IMR-90 (cell line): ENCODE measurements at regions not wholly inside any gene's neighbourhood (a gene's known extent, or its start where the extent isn't known, plus 50 kb on each side); places are given as distances from the start of the nearest gene placed in this dataset.

ENCODE experiments used
- ATAC-seq: fragments of 200-7000 bp; cut with Tn5 transposase; 2 replicates; pipeline ENCODE4 v1.9.1; 2020; ENCODE audit warnings: low read depth, mild to moderate bottlenecking, moderate library complexity
- BruUV-seq: library from RNA; stranded (reverse); fragments of 400-500 nt; replicated peaks from 2 replicates; lab custom pipeline; 2021; lab: Mats Ljungman, UMichigan
- CTCF ChIA-PET: fragments of 300-600 bp; formaldehyde crosslinking; extraction: SDS; loops from one replicate; lab custom pipeline; 2021; ENCODE audit warnings: antibody characterized with exemption; lab: Yijun Ruan, JAX
- POLR2A ChIA-PET: fragments of 300-600 bp; sonication (Branson Sonifier 250); formaldehyde crosslinking; loops from one replicate; lab custom pipeline; 2022; ENCODE audit warnings: antibody characterized with exemption; ENCODE audit not compliant: unreplicated experiment; lab: Charles Lee
- DNase-seq: peaks from one replicate; pipeline ENCODE4 v3.0.0; 2013
- H2AFZ ChIP-seq: replicated peaks from 2 replicates; pipeline ENCODE3; 2013; ENCODE audit warnings: low read length, mild to moderate bottlenecking; ENCODE audit not compliant: poor library complexity
- H2AK5ac ChIP-seq: 2 replicates; pipeline ENCODE4 v1.6.1; 2013; ENCODE audit warnings: low read depth, low read length, inconsistent platforms
- H2AK9ac ChIP-seq: replicated peaks from 2 replicates; pipeline ENCODE3; 2013; ENCODE audit warnings: mild to moderate bottlenecking, low read depth, low read length, moderate library complexity; ENCODE audit not compliant: poor library complexity
- H2BK120ac ChIP-seq: 2 replicates; pipeline ENCODE4 v1.6.1; 2013; ENCODE audit warnings: low read depth, low read length, inconsistent platforms
- H2BK15ac ChIP-seq: 3 replicates; pipeline ENCODE4 v1.6.1; 2013; ENCODE audit warnings: low read depth, low read length, inconsistent platforms
- H2BK20ac ChIP-seq: 2 replicates; pipeline ENCODE4 v1.6.1; 2013; ENCODE audit warnings: low read depth, mild to moderate bottlenecking, inconsistent platforms, low read length, moderate library complexity
- H2BK5ac ChIP-seq: 2 replicates; pipeline ENCODE4 v1.6.1; 2013; ENCODE audit warnings: mild to moderate bottlenecking, low read depth, low read length, inconsistent platforms; ENCODE audit not compliant: poor library complexity, severe bottlenecking
- H3K14ac ChIP-seq: replicated peaks from 2 replicates; pipeline ENCODE4 v1.6.1; 2013; ENCODE audit warnings: low read depth, low read length, inconsistent platforms
- H3K18ac ChIP-seq: 2 replicates; pipeline ENCODE4 v1.6.1; 2013; ENCODE audit warnings: low read depth, low read length, control low read depth
- H3K23ac ChIP-seq: 2 replicates; pipeline ENCODE4 v1.6.1; 2013; ENCODE audit warnings: low read depth, low read length, inconsistent platforms
- H3K27ac ChIP-seq: 2 replicates; pipeline ENCODE4 v1.5.1; 2013; ENCODE audit warnings: mild to moderate bottlenecking, control low read depth, low read length; ENCODE audit not compliant: insufficient read depth
- H3K27me3 ChIP-seq: 2 replicates; pipeline ENCODE4 v1.6.1; 2013; ENCODE audit warnings: low read length; ENCODE audit not compliant: control insufficient read depth, insufficient read depth
- H3K36me3 ChIP-seq: 2 replicates; pipeline ENCODE4 v1.6.1; 2013; ENCODE audit warnings: low read length, mixed read lengths; ENCODE audit not compliant: control insufficient read depth, insufficient read depth
- H3K4ac ChIP-seq: 2 replicates; pipeline ENCODE4 v1.6.1; 2013; ENCODE audit warnings: low read depth, low read length, inconsistent platforms
- H3K4me1 ChIP-seq: 2 replicates; pipeline ENCODE4 v1.6.1; 2013; ENCODE audit warnings: low read length, mixed read lengths; ENCODE audit not compliant: control insufficient read depth, insufficient read depth
- H3K4me2 ChIP-seq: 2 replicates; pipeline ENCODE4 v1.6.1; 2013; ENCODE audit warnings: low read depth, mild to moderate bottlenecking, control low read depth, low read length, moderate library complexity
- H3K4me3 ChIP-seq: 2 replicates; pipeline ENCODE4 v1.5.1; 2013; ENCODE audit warnings: low read depth, mild to moderate bottlenecking, control low read depth, low read length, moderate library complexity; ENCODE audit not compliant: insufficient read depth
- H3K56ac ChIP-seq: 2 replicates; pipeline ENCODE4 v1.6.1; 2013; ENCODE audit warnings: low read length, inconsistent platforms; ENCODE audit not compliant: insufficient read depth; ENCODE audit errors: extremely low read depth
- H3K79me1 ChIP-seq, 2 experiments: 2 replicates each; pipeline ENCODE4 v1.6.1; 2013; ENCODE audit warnings: low read length in 2 of 2, inconsistent platforms in 1 of 2, low read depth in 1 of 2
- H3K9ac ChIP-seq: 2 replicates; pipeline ENCODE4 v1.6.1; 2013; ENCODE audit warnings: low read depth, low read length, control low read depth
- H3K9me1 ChIP-seq: 2 replicates; pipeline ENCODE4 v1.6.1; 2013; ENCODE audit warnings: low read length, inconsistent platforms; ENCODE audit not compliant: insufficient read depth
- H3K9me3 ChIP-seq: 2 replicates; pipeline ENCODE4 v1.6.1; 2013; ENCODE audit warnings: low read length; ENCODE audit not compliant: control insufficient read depth, insufficient read depth
- H4K20me1 ChIP-seq: 2 replicates; pipeline ENCODE4 v1.6.1; 2013; ENCODE audit warnings: low read length, inconsistent platforms; ENCODE audit not compliant: insufficient read depth
- H4K5ac ChIP-seq: 2 replicates; pipeline ENCODE4 v1.6.1; 2013; ENCODE audit warnings: mild to moderate bottlenecking, low read depth, low read length, control low read depth
- H4K8ac ChIP-seq, 2 experiments: 2 replicates each; pipeline ENCODE4 v1.6.1; 2013; ENCODE audit warnings: low read depth in 2 of 2, low read length in 2 of 2, control low read depth in 1 of 2, inconsistent platforms in 1 of 2
- H4K91ac ChIP-seq: 2 replicates; pipeline ENCODE4 v1.6.1; 2013; ENCODE audit warnings: low read depth, low read length, inconsistent platforms; ENCODE audit not compliant: insufficient read depth
- CTCF ChIP-seq: conservative IDR thresholded peaks from 2 replicates; pipeline ENCODE4 v1.5.1; 2012; ENCODE audit warnings: mild to moderate bottlenecking, low read depth, low read length, improper control_type of control experiment
- FOS ChIP-seq: fragments of 150-350 bp; IDR thresholded peaks from 2 replicates; pipeline ENCODE4 v1.6.1; 2016; ENCODE audit warnings: low read depth, low read length
- MXI1 ChIP-seq: IDR thresholded peaks from 2 replicates; pipeline ENCODE4 v1.6.1; 2012; ENCODE audit warnings: low read depth, mild to moderate bottlenecking, low read length, moderate library complexity, borderline replicate concordance
- RAD21 ChIP-seq: IDR thresholded peaks from 2 replicates; pipeline ENCODE4 v1.6.1; 2012; ENCODE audit warnings: low read length, improper control_type of control experiment
- SMC3 ChIP-seq: fragments of 150-350 bp; IDR thresholded peaks from 2 replicates; pipeline ENCODE4 v1.6.1; 2016; ENCODE audit warnings: low read depth, mild to moderate bottlenecking, antibody characterized with exemption, low read length, moderate library complexity
- WGBS, 2 experiments: methylation state at CpG; one replicate each; pipeline versions ENCODE4 v1.1.5 to v1.1.7; 2013; ENCODE audit warnings: missing lambda C conversion rate in 2 of 2; ENCODE audit not compliant: insufficient read length in 1 of 2; ENCODE audit errors: extremely low coverage in 2 of 2; 5-methylcytosine and 5-hydroxymethylcytosine counted together
- dilution Hi-C: fragments of 300-500 bp; cut with HindIII; formaldehyde crosslinking; loops from one replicate; pipeline ENCODE4 v1.14.3; 2018; ENCODE audit warnings: low sequenced_read_pairs; ENCODE audit not compliant: unreplicated experiment
- in situ Hi-C: fragments of 300-500 bp; cut with MboI; formaldehyde crosslinking; loops from 3 replicates; pipeline ENCODE4 v1.14.3; 2019; ENCODE audit warnings: low sequenced_read_pairs, inconsistent platforms, mixed read lengths
- intact Hi-C: fragments of 100-400 bp; cut with micrococcal nuclease; formaldehyde crosslinking; loops from 2 replicates; pipeline ENCODE4 v1.10.0; 2022

GRCh38 chr1:88180449-88181108, 503.5 kb upstream of the PKN2 start:
- peak; percentile 79 for DNase-seq
- Histone ChIP-seq H4K91ac (no peak overlapping the region), H2BK5ac (no peak overlapping the region), H2BK20ac (no peak overlapping the region), H3K9me3 (no peaks in the 10 kb centered on the region), H3K4me3 (no peak overlapping the region), H3K79me1 (no peaks in the 10 kb centered on the region), H2AFZ (peak overlapping the region; percentile 53), H3K27ac (no peak overlapping the region), H3K14ac (no peak overlapping the region), H3K27me3 (no peaks in the 10 kb centered on the region), H3K4me1 (no peaks in the 10 kb centered on the region; the same call in 1 of the 2 replicates), H3K9me1 (no peaks in the 10 kb centered on the region), H3K4ac (no peak overlapping the region), H3K56ac (no peak overlapping the region), H4K20me1 (no peaks in the 10 kb centered on the region), H2BK15ac (no peak overlapping the region), H3K9ac (no peak overlapping the region), H2AK9ac (no peak overlapping the region), H3K36me3 (no peaks in the 10 kb centered on the region), H3K4me2 (no peak overlapping the region), H4K8ac (no peak overlapping the region), H3K23ac (no peak overlapping the region), H2BK120ac (no peak overlapping the region), H2AK5ac (no peak overlapping the region), H3K18ac (no peak overlapping the region), H4K5ac (no peak overlapping the region)
- in situ Hi-C loops, result no loop called here
- ChIA-PET CTCF (interaction anchor here (0.5 to 1.2 kb wide), 17 partner anchors 11 to 879 kb away, joined by 3 to 9 read pairs (median 3); no protein-coding TSS in a partner anchor), POLR2A (no interaction called here)
- intact Hi-C loops, result loop anchor here (1.0 to 10.0 kb wide), 6 partner anchors 123 to 1048 kb away; no protein-coding TSS in a partner anchor
- BruUV-seq, result no TSS peak
- no peak for TF ChIP-seq FOS
- peak; percentile 71 for TF ChIP-seq SMC3
- TF ChIP-seq CTCF, result peak; percentile 83
- TF ChIP-seq MXI1, result no peak
- peak; percentile 76 for TF ChIP-seq RAD21
- ATAC-seq, result peak; percentile 100
- dilution Hi-C loops, result no loop called here
- 0% methylated on average over 1 of the region's 8 CpGs; no CpG with 5 or more reads in 1 of the 2 experiments for WGBS, 2 experiments
